PC-3 (cell line): ENCODE measurements at regions not wholly inside any gene's neighbourhood (a gene's known extent, or its start where the extent isn't known, plus 50 kb on each side); places are given as distances from the start of the nearest gene placed in this dataset.
"Not testable (repeated sequence)": the region's sequence is repeated elsewhere in the genome, so short reads cannot be mapped to it uniquely, and the experiment has no call there.

Source experiments
- ATAC-seq: fragments of 200-7000 bp; cut with Tn5 transposase; 2 replicates; pipeline ENCODE4 v1.9.1; 2020; ENCODE audit warnings: mild to moderate bottlenecking, moderate library complexity
- BruUV-seq: library from RNA; stranded (reverse); fragments of 400-500 nt; replicated peaks from 2 replicates; lab custom pipeline; 2021; lab: Mats Ljungman, UMichigan
- CTCF ChIA-PET: fragments of 300-600 bp; sonication (Branson Sonifier 250); formaldehyde crosslinking; loops from one replicate; lab custom pipeline; 2022; ENCODE audit warnings: antibody characterized with exemption; lab: Charles Lee
- POLR2A ChIA-PET: fragments of 300-600 bp; sonication (Branson Sonifier 250); formaldehyde crosslinking; loops from one replicate; lab custom pipeline; 2022; ENCODE audit warnings: antibody characterized with exemption; ENCODE audit not compliant: unreplicated experiment; lab: Charles Lee
- DNase-seq: peaks from one replicate; pipeline ENCODE4 v3.0.0-alpha.2; 2015
- H2AFZ ChIP-seq: fragments of 300-600 bp; sonication (generic); 2 replicates; pipeline ENCODE4 v1.6.0; 2016; ENCODE audit warnings: antibody characterized with exemption, low read length
- H3F3A ChIP-seq: fragments of 300-600 bp; sonication (generic); one replicate; pipeline ENCODE4 v1.6.0; 2017; ENCODE audit warnings: antibody characterized with exemption, low read length, control low read depth, mild to moderate bottlenecking; ENCODE audit not compliant: unreplicated experiment
- H3K27ac ChIP-seq: fragments of 300-600 bp; sonication (generic); 2 replicates; pipeline ENCODE4 v1.5.1; 2016; ENCODE audit warnings: mild to moderate bottlenecking, low read length
- H3K27me3 ChIP-seq: fragments of 300-600 bp; sonication (generic); 2 replicates; pipeline ENCODE4 v1.6.1; 2016; ENCODE audit warnings: low read length, mixed read lengths
- H3K36me3 ChIP-seq: fragments of 300-600 bp; sonication (generic); 2 replicates; pipeline ENCODE4 v1.6.1; 2016; ENCODE audit warnings: low read depth, mixed run types, low read length, mixed read lengths
- H3K4me1 ChIP-seq: fragments of 300-600 bp; sonication (generic); 2 replicates; pipeline ENCODE4 v1.5.1; 2016; ENCODE audit warnings: low read length; ENCODE audit not compliant: insufficient read depth
- H3K4me2 ChIP-seq: fragments of 300-600 bp; sonication (generic); 2 replicates; pipeline ENCODE4 v1.6.0; 2016; ENCODE audit warnings: low read length
- H3K4me3 ChIP-seq: fragments of 300-600 bp; sonication (generic); 2 replicates; pipeline ENCODE4 v1.5.1; 2016; ENCODE audit warnings: mild to moderate bottlenecking, low read length, mixed read lengths
- H3K79me2 ChIP-seq: fragments of 300-600 bp; sonication (generic); 2 replicates; pipeline ENCODE4 v1.6.1; 2017; ENCODE audit warnings: low read length, mixed read lengths
- H3K9ac ChIP-seq: fragments of 300-600 bp; sonication (generic); 2 replicates; pipeline ENCODE4 v1.6.0; 2016; ENCODE audit warnings: mild to moderate bottlenecking, low read length
- H3K9me2 ChIP-seq: fragments of 300-600 bp; sonication (generic); replicated peaks from 2 replicates; pipeline ENCODE4 v1.6.1; 2016; ENCODE audit warnings: mixed run types, low read length, mixed read lengths
- H3K9me3 ChIP-seq: fragments of 300-600 bp; sonication (generic); 2 replicates; pipeline ENCODE4 v1.6.1; 2016; ENCODE audit warnings: low read length, mixed read lengths
- H4K20me1 ChIP-seq: fragments of 300-600 bp; sonication (generic); 2 replicates; pipeline ENCODE4 v1.6.1; 2016; ENCODE audit warnings: low read length, mixed read lengths
- CTCF ChIP-seq: fragments of 300-600 bp; sonication (generic); conservative IDR thresholded peaks from 2 replicates; pipeline ENCODE4 v1.5.1; 2017; ENCODE audit warnings: antibody characterized with exemption, low read depth, mild to moderate bottlenecking, low read length
- EZH2 ChIP-seq: fragments of 300-600 bp; sonication (generic); IDR thresholded peaks from one replicate; pipeline ENCODE4 v1.6.1; 2017; ENCODE audit warnings: antibody characterized with exemption, mild to moderate bottlenecking, low read length; ENCODE audit not compliant: unreplicated experiment
- EZH2phosphoT487 ChIP-seq: fragments of 300-600 bp; sonication (generic); IDR thresholded peaks from 2 replicates; pipeline ENCODE4 v1.6.1; 2018; ENCODE audit warnings: mild to moderate bottlenecking, antibody characterized with exemption, low read length, borderline replicate concordance
- intact Hi-C: fragments of 100-400 bp; cut with micrococcal nuclease; formaldehyde crosslinking; loops from 2 replicates; pipeline ENCODE4 v1.9.0; 2023

- H3K4me3 ChIP-seq, result no peak overlapping the region
- TF ChIP-seq EZH2 (no peak), EZH2phosphoT487 (no peak), CTCF (no peak)
- no peaks in the 10 kb centered on the region for H4K20me1 ChIP-seq
- DNase-seq (peak; percentile 85), ATAC-seq (peak; percentile 98)
- peak overlapping the region; percentile 46 for H3K4me2 ChIP-seq
- H3K9me2 ChIP-seq, result no peaks in the 10 kb centered on the region
- no peaks in the 10 kb centered on the region for H3K36me3 ChIP-seq
- no peaks in the 10 kb centered on the region for H3K27me3 ChIP-seq
- no peaks in the 10 kb centered on the region for H3F3A ChIP-seq
- H3K9me3 ChIP-seq, result no peaks in the 10 kb centered on the region
- H3K9ac ChIP-seq, result no peak overlapping the region
- ChIA-PET CTCF (no interaction called here), POLR2A (no interaction called here)
- intact Hi-C loops, result loop anchor here (2.0 kb wide), 1 partner anchor 32 kb away; no protein-coding TSS in a partner anchor
- peak overlapping the region; percentile 10; the same call in 1 of the 2 replicates for H2AFZ ChIP-seq
- no TSS peak for BruUV-seq
- H3K4me1 ChIP-seq, result peaks cover 18% of the 10 kb centered on the region
- H3K79me2 ChIP-seq, result no peaks in the 10 kb centered on the region
- H3K27ac ChIP-seq, result peak overlapping the region; percentile 50
Observed at GRCh38 chr21:18832950-18833349, 429.4 kb upstream of the TMPRSS15 start.

GRCh38 chr21:18834121-18834520 is 430.5 kb upstream of the TMPRSS15 start:
- ATAC-seq, H3K4me3 ChIP-seq, POLR2A ChIA-PET, H3K9ac ChIP-seq, H2AFZ ChIP-seq, CTCF ChIA-PET, H3K27me3 ChIP-seq, H3K27ac ChIP-seq, H4K20me1 ChIP-seq, H3K9me3 ChIP-seq, H3K79me2 ChIP-seq, BruUV-seq, H3K4me2 ChIP-seq, H3F3A ChIP-seq, H3K9me2 ChIP-seq, DNase-seq, H3K36me3 ChIP-seq, intact Hi-C loops: not testable (repeated sequence)
- H3K4me1 ChIP-seq, result peaks cover 18% of the 10 kb centered on the region

GRCh38 chr21:18840239-18840638 is 436.7 kb upstream of the TMPRSS15 start:
- Histone ChIP-seq H3K9ac (no peak overlapping the region), H3K4me1 (no peaks in the 10 kb centered on the region; the same call in 1 of the 2 replicates), H3K9me3 (no peaks in the 10 kb centered on the region), H3K27ac (no peak overlapping the region), H3K36me3 (no peaks in the 10 kb centered on the region), H2AFZ (peak overlapping the region; percentile 30), H3F3A (no peaks in the 10 kb centered on the region), H3K9me2 (no peaks in the 10 kb centered on the region), H3K79me2 (no peaks in the 10 kb centered on the region), H3K4me3 (no peak overlapping the region), H3K27me3 (no peaks in the 10 kb centered on the region), H3K4me2 (no peak overlapping the region), H4K20me1 (no peaks in the 10 kb centered on the region)
- intact Hi-C loops, result no loop called here
- TF ChIP-seq CTCF (peak; percentile 63), EZH2 (no peak), EZH2phosphoT487 (no peak)
- POLR2A ChIA-PET, result interaction anchor here (0.6 kb wide), 1 partner anchor 63 kb away, joined by 4 read pairs; no protein-coding TSS in a partner anchor
- CTCF ChIA-PET, result no interaction called here
- ATAC-seq, result peak; percentile 59
- DNase-seq, result peak; percentile 75
- BruUV-seq, result no TSS peak

- H3K27me3 ChIP-seq, H3K4me3 ChIP-seq, H3K79me2 ChIP-seq, H3K4me2 ChIP-seq, H2AFZ ChIP-seq, DNase-seq, H3K4me1 ChIP-seq, POLR2A ChIA-PET, CTCF ChIA-PET, H3K9me2 ChIP-seq, H3K27ac ChIP-seq, H3K9ac ChIP-seq, intact Hi-C loops, H3F3A ChIP-seq, ATAC-seq, H4K20me1 ChIP-seq, H3K9me3 ChIP-seq, H3K36me3 ChIP-seq: not testable (repeated sequence)
- BruUV-seq, result TSS peak; percentile 99
Observed at GRCh38 chr21:18857606-18858005, 454.0 kb upstream of the TMPRSS15 start.
